Choroid plexus epithelial cell (primary cell): ENCODE measurements at regions not wholly inside any gene's neighbourhood (a gene's known extent, or its start where the extent isn't known, plus 50 kb on each side); places are given as distances from the start of the nearest gene placed in this dataset.

Experiments used
- DNase-seq: peaks from one replicate; pipeline ENCODE4 v3.0.0-alpha.2; 2010; ENCODE audit warnings: low read depth
- H3K4me3 ChIP-seq: 2 replicates; pipeline ENCODE4 v1.5.1; 2011; ENCODE audit warnings: low read depth, mild to moderate bottlenecking, control low read depth, low read length, moderate library complexity
- TF ChIP-seq, protein P1 (sequence below): conservative IDR thresholded peaks from 2 replicates; pipeline ENCODE4 v1.5.1; 2011; ENCODE audit warnings: low read depth, mild to moderate bottlenecking, control low read depth, inconsistent platforms, low read length, moderate library complexity

DNA sequence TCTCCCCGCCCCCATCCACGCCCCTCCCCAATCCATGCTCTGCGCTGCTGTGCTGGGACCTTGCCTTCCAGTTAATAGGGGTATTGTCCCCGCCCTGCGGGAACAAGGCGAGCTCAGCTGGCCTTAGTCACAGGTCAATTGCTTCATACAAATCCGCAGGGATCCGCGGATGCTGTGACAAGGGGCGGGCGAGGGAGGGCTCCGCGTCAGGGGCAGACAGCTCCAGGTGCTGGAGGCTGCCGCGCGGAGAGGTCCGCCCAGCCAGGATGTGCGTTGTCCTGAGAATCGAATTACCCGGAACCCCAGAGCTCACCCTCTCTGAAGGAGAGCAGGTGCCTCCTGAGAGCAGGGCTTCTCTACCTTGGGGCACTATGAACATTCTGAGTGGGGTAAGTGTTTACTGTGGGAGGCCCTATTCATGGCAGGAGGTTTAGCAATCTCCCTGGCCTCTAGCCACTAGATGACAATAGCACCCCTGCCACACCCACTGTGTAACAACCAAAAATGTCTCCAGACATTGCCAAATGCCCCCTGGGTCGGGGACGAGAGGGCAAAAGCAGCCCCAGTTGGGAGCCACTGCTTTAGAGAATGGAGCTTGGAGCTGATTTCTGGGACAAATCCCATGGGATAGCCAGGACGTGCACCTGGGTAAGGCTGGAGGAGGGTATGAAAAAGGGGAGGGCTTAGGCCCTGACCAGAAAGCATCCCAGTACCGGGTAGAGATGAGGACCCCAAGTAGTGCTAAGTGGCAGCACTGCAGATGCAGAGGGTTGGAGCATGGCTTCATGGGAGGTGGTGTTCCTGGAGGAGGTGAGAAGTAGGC lies 138.2 kb downstream of the CYLD start:
- H3K4me3 ChIP-seq, result no peak overlapping the region
- no peak for DNase-seq
- TF ChIP-seq, protein P1, sequence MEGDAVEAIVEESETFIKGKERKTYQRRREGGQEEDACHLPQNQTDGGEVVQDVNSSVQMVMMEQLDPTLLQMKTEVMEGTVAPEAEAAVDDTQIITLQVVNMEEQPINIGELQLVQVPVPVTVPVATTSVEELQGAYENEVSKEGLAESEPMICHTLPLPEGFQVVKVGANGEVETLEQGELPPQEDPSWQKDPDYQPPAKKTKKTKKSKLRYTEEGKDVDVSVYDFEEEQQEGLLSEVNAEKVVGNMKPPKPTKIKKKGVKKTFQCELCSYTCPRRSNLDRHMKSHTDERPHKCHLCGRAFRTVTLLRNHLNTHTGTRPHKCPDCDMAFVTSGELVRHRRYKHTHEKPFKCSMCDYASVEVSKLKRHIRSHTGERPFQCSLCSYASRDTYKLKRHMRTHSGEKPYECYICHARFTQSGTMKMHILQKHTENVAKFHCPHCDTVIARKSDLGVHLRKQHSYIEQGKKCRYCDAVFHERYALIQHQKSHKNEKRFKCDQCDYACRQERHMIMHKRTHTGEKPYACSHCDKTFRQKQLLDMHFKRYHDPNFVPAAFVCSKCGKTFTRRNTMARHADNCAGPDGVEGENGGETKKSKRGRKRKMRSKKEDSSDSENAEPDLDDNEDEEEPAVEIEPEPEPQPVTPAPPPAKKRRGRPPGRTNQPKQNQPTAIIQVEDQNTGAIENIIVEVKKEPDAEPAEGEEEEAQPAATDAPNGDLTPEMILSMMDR, result no peak

DNA sequence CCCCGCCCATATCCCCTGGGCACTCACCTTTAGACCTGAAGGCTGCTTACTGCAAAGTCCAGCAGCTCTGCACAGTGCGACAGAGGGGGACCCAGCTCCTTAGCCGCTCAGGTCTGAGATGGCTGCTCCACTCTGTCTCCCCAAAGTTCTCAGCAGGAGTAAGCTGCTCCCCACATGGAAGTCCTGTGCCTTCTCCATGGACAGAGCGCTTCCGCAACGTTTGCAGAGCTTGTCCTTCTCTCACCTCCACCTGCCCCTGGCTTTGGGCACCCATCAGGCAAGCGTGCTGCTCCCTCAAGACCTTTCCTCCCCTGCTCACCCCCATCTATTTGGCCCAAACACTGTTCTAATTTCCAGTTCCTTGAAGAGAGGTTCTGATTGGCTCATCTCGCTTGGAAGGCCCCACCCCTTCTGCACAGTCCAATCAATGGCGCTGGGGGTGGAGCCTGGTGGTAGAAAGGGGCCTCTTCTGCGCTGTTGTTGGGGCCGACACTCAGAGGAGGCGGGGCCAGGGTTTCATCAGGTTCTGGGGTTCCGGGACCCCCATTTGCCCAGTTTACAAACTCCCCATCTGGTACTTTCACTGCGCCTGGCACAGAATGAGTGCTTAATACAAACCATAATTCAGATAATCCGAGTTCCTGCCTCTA lies 137.2 kb downstream of the CYLD start:
- TF ChIP-seq, protein P1, result no peak
- no peak overlapping the region for H3K4me3 ChIP-seq
- no peak for DNase-seq

DNA sequence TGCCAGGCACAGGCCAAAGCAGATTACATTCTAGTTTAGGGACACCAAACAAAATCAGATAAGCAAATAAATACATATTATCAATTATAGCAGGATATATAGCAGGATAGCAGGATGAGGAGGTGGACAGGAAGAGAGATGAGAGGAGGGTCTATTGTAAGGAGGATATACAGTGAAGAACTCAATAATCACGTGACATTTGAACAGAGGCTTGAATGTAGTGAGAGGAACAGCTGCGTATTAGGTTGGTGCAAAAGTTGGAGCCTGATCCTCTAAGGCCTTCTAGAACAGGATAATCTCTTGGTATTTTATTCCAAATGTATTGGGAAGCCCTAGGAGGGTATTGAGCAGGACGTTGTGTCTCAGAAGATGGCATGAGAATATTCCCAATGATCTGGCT lies 136.7 kb downstream of the CYLD start:
- no peak overlapping the region for H3K4me3 ChIP-seq
- TF ChIP-seq, protein P1, result no peak
- no peak for DNase-seq

DNA sequence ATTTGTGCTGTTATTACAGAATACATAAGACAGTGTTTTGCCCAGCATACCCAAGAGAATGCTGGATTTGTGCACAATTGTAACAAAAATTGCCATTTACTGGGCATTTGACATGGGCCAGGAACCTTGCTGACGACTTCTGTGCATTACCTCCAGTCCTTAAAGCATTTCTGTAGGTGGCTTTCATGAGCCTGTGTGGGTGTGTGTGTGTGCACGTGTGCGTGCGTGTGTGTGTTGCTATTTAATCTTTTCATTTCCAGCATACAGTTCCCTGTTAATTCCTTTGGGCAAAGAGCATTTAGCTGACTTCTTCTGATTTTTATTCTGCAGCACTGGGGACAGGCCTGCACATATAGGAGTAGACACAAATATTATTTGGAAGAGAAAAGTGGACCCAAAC lies 134.4 kb downstream of the CYLD start:
- DNase-seq, result no peak
- TF ChIP-seq, protein P1, result no peak
- H3K4me3 ChIP-seq, result no peak overlapping the region

DNA sequence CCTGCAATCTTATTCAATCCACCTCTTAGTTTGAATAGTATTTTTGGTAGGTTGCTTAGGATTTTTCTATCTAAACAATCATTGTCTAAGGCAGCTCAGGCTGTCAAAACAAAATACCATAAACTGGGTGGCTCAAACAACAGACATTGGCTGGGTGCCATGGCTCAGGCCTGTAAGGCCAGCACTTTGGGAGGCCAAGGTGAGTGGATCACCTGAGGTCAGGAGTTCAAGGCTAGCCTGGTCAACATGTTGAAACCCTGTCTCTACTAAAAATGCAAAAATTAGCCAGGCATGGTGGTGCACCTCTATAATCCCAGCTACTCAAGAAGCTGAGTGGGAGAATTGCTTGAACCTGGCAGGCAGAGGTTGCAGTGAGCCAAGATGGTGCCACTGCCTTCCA lies 126.7 kb downstream of the CYLD start:
- DNase-seq, result no peak

DNA sequence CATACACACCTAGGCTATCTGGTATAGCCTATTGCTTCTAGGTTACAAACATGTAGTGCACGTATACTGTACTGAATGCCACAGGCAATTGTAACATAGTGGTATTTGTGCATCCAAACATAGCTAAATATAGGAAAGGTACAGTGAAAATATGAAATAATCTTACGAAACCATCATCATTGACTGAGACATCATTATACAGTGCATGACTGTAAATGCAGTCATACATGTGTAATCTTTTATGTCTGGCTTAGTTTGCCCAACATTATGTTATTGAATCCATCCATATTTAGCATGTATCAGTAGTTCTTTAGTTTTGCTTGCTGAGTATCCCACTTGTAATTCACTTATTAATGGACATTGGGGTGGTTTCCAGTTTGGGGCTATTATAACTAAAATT lies 124.9 kb downstream of the CYLD start:
- TF ChIP-seq, protein P1, result no peak
- no peak for DNase-seq
- H3K4me3 ChIP-seq, result no peak overlapping the region

More for the DNA sequence above, 126.7 kb downstream of the CYLD start:
- TF ChIP-seq, protein P1, result no peak
- no peak overlapping the region for H3K4me3 ChIP-seq
